HuH-7 (cell line): ENCODE measurements at regions not wholly inside any gene's neighbourhood (a gene's known extent, or its start where the extent isn't known, plus 50 kb on each side); places are given as distances from the start of the nearest gene placed in this dataset.
"Not testable (repeated sequence)": the region's sequence is repeated elsewhere in the genome, so short reads cannot be mapped to it uniquely, and the experiment has no call there.

ENCODE experiments used
- DNase-seq: peaks from one replicate; pipeline ENCODE4 v3.0.0; 2011; ENCODE audit warnings: low spot score

DNA sequence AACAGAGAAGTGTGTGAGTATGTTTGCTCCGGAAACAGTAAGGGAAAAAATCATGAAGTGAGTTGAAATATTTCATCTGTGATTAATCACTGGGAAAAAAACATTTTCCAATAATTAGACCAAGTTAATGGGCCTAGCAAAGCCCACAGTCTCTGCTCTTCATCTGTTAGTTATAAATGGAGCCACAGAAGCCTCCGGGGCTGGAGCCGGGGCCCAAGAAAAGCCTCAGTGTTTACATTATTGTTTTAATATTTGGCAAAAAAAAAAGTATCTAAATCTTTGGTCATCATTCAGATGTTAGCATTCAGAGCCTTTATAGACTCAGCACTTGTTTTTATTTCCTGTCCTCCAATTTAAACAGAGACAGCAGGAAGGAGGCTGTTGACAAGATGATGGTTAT lies 115.0 kb downstream of the UBE2U start:
- DNase-seq: no peak

DNA sequence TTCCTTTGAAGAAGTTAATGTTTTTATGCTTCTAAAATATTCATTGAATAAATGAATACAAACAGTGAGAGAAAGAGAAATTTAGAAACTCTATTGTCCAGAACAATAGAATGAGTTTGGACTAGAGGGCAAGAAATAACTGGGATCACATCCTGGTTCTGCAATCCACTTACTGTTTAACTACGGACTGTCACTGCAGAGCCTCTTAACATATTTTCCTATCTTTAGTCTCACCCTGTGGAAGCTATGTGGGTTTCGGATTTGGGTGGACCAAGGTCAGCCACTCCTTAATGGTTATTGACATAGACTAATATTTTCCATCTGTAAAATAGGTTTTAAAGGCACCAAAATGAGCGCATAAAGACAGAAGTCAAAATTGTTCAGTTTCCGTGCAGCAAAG lies 116.6 kb downstream of the UBE2U start:
- peak; percentile 13 for DNase-seq

DNA sequence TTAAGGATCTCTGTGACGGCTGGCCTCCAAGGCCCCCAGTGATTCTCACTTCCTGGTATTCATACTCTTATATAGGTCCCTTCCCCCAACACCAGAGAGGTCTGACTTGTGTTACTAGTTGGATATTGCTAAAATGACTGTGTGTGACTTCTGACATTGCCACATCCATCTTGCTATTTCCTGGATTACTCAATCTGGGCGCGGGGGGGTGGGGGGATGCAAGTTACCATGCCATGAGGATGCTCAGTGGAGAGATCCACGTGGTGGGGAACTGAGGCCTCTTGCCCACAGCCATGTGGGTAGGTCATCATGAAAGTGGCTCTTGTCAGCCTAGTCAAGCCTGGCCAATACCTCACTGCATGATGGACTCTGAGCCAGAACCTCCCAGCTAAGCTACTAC lies 117.0 kb downstream of the UBE2U start:
- DNase-seq: no peak

DNA sequence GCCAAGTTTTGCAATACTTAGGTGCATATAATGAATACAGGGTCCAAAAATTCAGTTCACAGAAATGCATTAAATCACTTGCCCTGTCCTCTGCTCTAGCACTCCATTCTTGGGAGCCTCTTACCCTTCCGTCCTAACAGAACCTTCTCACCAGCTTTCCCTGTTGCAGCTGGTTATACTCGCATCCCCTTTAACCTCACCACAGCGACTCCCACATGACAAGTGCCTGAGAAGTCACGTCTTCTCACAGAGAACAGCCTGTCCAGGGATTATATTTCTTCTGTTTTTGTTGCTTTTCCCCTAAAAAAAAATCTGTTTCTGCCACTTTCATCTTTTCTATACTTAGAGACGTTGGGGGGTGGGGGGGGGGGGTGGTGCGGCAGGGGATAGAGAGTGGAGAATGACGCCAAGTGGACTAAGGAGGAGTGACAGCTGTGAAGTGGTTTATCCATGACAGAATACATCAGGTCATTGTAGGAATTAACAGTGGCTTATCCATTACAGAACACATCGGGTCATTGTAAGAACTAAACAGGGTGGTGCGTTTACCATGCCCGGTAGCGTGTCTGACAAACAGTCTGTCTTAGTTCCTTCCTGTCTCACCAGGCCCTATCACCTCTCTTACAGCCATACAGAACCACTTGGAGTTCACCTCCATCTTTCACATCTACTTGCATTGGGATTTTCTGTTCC lies 117.6 kb downstream of the UBE2U start:
- no peak for DNase-seq

DNA sequence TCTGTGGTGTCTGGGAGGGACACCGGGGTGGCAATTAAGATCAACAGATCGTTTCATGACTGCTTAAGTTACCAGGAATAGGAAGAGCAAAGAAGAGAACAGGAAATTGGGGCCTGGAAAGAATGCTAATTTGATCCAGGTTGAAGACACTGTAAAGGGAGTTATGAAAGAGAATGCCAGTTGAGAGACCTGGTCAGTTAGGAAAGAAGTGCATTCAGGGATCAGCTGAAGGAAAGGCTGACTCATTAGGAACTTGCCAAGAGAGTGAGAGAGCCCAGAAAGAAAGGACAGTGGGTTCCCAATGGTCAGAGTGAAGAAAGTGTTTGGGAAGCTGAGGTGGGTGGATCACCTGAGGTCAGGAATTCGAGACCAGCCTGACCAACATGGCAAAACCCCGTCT lies 119.6 kb downstream of the UBE2U start:
- DNase-seq: no peak

DNA sequence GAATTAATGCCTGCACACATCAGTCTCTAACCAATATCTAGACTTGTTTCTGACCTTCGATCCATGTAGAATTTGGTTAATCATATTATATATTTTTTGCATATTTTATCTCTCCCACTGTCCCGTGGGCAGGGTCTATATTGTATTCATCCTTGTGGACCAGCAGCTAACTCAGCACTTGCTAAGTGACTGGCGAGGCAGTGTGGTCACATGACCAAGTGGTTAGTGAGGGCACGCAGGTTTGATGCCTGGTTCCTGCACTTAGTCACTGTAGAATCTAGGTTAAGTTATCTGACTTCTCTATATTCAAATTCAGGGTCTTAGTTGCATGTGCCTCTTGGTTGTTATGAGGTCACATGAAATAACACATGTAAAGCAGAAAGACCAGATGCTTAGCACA lies 120.5 kb downstream of the UBE2U start:
- DNase-seq: no peak

DNA sequence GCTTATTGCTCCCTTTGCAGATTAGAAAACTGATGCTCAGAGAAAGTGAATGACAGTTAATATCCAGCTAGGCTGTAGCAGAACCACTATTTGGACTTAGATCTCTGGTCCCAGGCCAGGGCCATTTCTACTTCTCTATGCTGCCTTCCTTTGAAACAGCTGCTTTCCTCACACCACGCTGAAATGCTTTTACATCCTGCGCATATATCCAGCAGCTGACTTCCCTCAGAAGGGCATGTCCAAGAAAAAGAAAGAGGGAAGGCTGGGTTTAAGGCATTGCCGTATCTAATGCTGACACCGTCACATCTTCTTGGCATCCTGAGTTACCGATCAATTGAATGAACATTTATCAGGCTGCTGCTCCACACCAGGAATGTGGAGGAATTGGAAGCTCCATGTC lies 122.4 kb downstream of the UBE2U start:
- DNase-seq: no peak

DNA sequence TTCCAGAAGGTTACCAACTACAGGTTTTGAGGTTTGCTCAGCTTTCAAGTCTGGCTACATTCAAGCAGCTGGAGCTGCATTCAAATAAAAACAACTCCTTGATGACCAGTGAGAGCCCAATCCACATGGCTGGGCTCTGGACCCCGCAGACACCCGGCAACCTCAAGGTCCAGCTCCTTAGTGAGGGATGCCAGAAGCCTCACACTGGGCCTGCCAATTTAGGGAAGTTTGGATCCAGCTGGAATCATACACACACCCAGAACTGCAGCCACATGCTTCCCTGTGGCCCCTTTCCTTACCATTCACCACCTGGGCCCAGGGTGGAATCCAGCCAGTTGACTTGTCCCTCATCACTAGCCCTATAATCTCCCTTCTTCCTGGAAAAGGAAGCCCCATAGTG lies 123.7 kb downstream of the UBE2U start:
- DNase-seq: no peak

DNA sequence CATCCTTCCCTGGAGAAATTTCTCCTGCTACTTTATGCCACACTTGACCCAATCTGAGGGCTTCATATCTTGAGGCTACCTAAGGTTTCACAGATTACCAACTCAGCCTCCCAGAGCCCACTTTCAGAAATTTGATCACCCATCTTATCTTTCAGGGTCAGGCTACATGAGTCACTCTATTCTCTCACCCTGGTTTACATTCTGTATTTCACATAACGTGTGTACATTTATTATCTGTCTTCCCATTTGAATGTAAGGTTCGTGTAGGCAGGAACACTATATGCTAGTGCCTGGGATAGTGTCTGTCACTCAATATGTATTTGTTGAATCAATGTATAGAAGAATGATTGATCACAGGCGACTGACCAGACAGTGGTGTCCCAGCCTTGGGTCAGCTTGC lies 124.8 kb downstream of the UBE2U start:
- DNase-seq: no peak

DNA sequence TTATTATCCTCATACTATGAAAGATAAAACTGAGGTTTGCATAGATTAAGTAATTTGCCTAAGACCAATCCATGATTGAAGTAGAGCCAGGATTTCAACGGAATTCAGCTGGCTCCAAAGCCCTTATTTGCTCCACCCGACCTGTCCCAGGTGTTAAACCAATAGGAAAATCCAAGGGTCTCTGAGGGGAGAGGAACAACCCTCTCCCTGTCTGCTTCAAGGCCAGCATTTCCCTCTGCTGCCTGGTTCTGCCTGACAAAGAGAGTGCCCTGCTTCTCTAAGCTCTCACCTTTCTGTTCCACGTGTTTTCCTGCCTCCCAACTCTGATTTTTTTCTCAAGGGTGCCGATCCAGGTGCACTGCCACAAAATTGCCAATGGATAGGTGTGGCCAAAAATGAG lies 127.4 kb downstream of the UBE2U start:
- DNase-seq: no peak

DNA sequence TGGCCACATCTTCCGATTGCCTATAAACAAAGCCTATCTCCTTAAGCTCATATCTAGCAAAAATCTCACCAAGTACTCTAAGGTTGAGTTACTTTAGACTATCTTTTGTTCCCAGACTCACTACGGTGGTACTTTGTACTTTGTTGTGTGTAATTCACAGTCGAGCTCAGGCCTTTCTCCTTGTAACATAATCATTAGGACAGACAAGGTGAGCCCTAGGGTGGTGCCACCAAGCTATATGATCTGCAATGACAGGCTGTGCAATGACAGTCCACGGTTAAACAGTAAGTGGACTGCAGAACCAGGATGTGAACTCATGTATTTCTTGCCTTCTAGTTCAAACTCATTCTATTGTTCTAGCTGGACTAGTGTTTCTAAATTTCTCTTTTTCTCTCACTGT lies 132.2 kb downstream of the UBE2U start:
- no peak for DNase-seq

DNA sequence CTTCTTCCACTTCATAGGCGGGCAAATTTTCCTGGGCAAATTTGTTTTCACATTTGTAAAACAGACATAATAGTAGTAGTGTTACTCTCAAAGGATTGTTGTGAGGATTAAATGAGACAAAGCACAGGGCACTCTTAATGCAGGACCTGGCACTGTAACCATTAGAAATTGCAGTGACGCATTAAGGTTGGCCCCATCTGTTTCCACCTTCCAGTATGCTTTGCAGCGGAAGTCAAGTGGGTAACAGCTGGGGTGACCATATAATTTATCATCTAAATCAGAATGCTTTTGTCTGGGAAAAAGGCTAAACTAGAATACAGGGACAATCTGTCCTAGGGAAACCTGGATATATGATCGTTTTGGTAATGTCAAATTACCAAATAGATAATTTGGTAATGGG lies 132.5 kb upstream of the CACHD1 start:
- no peak for DNase-seq

DNA sequence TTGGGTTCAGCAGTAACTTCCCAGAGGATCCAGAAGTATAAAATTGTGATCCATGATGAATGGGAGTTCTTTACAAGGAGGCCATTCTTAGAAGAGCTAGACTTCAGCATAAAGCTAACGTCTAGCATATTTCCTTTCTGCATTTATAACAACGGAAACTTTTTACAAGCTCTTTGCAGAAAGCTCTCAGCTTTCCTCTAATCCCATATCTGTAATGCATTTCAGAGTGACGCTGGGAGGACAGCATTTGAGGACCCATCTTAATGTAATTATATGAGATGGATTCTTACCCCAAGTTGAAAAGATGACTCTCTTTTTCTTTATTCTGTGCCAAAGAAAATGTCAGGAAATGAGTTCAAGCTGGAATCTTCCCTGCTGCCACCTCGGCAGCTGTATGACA lies 132.0 kb upstream of the CACHD1 start:
- no peak for DNase-seq

DNA sequence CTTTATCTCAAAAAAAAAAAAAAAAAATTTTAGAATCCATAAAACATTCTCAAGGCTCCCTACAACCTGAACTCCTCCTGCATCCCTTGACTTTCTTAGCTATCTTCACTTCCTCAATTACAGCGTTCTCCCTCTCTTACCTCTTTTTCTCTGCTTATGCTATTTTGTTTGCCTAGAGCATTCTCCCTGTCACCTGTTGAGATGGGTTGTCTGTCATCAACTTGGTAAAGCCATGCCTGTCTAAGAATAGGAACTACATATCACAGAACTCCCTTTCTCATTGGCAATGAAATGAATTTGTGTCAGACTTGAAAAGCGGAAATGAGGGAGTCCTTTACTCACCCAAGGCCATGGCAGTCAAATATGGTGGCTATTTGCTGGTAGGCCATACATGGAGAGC lies 129.6 kb upstream of the CACHD1 start:
- no peak for DNase-seq

DNA sequence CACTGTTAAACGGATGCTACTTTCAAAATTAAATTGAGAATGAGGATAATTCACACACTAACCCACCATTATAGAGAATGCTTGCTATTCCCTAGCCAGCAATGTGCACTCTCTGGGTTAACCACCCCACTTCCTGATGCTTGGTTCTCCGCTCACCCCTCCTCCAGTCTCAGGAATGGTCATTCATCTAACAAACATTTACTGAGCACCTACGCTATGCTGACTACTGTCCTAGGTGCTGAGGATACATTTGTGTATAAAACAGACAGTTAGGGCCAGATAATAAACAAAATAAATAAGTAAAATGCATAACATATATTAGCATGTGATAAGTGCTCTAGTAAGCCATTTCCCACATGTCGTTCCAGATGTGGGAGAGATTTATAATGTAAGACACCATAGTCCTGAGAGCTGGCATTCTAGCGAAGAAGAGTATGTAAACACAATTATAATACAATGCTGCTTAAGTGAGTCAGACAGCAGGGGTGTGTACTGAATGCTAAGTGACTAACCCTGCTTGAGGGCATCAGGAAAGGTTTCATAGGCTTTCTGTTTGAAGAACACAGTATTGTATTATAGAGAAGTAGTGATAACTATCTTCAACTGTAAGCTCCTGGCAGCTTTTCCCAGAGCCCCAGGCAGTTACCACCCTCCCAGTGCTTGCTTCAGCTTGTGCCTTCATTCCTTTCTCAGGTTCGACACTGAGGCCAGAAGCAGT lies 126.7 kb upstream of the CACHD1 start:
- DNase-seq: no peak

DNA sequence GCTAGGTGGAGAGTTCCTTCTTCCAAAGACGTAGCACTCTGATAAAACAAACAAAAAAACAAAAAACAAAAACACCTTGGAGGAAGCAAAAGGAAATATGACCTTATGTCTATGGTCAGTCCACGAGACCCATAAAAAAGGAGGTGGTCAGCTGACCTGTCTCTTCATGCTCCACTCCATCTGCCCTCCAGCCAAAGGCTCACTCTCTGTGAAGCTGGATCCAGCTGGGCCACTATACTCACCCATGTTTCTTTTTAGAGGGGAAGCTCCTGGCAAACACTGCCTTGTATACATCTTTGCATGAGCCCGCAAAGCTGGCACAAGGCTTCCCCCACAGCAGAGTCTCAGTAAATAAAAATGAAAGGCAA lies 126.1 kb upstream of the CACHD1 start:
- no peak for DNase-seq

DNA sequence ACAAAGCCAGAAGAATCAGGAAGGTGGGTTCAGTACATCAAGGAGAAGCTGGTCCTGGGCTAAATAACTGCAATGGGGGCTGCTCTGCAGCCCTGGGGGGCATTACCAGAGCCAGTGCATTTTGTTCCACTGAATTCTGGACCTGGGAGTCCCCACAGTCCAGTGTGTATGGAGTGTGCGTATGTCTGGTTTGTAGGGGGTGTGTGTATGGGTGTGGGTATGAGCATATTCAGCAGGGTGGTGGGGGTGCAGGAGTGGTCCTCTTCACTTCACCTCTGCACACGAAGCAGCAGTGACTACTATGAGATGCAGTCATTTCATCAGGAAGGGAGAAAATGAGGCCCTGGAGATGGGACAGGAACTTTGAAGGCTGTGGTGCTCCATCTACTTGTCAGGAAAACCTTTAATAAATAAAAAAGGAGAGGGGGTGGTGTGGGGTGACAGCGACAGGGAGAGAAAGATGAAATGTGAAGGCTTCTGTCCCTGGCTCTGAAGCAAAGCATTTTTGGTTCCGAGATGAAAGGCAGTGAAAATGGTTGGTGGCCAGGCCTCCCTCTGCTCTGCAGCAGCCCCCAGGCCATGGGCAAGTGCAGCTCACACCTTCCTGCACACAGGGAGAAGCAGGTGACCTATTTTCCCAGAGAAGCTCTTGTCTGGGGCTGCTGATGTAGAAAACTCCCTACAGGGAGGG lies 121.5 kb upstream of the CACHD1 start:
- no peak for DNase-seq

DNA sequence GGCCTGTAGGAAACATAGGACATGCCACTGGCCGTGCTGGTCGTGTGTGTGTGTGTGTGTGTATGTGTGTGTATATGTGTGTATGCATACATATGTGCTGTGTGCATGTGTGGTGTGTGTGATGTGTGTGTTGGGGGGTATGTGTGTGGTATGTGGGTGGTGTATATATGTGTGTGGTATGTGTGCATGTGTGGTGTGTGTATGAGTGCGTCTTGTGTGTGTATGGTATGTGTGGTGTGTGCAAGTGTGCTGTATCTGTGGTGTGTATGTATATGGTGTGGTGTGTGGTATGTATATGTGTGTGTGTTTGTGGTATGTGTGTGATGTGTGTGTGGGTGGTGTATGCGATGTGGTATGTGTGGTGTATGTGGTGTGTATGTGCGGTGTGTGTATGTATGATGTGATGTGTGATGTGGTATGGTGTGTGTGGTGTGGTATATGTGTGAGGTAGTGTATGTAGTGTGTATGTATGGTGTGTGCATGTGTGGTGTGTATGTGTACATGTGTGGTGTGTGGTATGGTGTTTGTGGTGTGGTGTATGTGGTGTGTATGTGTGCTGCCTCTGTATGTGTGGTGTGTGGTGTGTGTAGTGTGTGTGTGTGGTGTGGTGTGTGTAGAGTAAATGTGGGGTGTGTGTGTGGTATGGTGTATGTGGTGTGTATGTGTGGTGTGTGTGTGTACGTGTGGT lies 120.8 kb upstream of the CACHD1 start:
- DNase-seq: no peak

DNA sequence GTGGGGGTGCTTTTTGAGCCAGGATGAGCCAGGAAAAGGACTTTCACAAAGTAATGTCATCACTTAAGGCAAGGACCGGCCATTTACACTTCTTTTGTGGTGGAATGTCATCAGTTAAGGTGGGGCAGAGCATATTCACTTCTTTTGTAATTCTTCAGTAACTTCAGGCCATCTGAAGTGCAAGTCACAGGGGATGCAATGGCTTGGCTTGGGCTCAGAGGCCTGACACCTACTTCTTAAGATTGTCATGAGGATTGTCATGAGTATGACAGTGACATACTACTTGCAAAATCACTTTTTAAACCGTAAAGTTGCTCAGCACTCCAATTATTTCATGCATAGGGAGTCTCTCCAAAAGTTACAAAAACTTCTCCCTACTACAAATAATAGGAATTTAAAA lies 114.4 kb upstream of the CACHD1 start:
- DNase-seq: not testable (repeated sequence)

DNA sequence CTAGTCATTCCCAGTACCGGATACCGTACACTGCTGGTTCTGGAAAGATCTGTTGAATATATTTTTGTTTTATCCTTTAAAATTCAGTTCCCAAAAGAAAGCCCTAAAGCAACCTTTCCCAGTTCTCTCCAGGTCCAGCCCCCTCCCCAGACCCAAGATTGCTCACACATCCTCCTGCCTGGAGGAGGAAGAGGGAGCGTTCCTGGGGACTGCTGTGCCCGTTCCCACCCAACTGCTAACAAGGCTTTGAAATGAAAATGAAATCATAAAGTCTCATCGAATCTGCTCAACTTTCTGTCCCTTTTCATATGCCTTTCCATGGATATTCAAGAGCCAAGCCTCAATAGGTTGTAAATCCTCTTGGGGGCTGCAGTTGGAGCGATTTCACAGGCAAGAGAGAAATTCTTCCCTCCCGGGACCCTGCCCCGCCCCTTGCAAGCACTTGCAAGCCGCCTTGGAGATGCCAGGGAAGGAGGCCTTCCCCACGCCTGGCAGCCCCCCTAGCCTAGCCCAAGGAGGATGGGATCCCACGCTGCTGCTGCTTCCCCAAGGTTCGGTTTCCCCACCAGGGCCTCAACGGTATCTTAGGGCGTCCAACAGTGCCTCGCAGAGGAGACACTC lies 113.2 kb upstream of the CACHD1 start:
- DNase-seq: no peak

DNA sequence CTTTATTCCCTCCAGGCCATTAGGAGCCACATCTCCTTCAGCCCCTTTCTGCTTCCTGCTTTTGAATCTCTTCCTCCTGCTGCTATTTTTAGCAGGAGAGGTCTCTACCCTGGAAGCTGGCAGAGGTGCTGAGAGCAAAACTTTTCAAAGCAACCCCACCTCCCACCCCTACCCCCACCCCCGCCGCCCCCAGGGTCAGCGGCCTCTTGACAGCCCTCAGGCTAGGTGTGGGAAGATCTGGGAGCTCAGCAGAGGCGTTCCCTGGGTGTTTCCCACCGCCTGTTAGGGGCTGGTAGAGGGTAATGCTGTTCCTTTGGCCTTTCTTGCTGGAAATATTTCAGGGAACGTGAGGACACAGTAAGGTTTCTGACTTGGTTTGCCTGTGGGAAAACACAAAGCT lies 112.5 kb upstream of the CACHD1 start:
- DNase-seq: no peak

DNA sequence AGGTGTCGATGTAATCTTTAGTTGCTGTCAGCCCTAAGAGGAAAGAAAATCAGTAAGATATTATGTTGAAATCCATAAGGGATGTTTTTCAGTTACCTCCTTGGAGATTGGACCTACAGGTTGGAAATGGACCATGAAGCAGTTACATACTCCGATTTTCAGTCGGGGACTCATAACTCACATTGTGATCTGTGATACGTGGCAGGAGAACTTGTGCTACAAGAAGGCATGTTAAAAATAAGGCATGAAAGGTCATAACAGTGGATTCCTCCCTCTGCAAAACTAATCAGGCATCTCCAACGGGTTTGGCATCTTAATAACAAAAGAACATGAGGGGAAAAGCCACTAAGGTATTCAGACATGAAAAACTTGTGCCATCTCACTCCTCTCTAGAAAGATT lies 111.2 kb upstream of the CACHD1 start:
- DNase-seq: no peak

DNA sequence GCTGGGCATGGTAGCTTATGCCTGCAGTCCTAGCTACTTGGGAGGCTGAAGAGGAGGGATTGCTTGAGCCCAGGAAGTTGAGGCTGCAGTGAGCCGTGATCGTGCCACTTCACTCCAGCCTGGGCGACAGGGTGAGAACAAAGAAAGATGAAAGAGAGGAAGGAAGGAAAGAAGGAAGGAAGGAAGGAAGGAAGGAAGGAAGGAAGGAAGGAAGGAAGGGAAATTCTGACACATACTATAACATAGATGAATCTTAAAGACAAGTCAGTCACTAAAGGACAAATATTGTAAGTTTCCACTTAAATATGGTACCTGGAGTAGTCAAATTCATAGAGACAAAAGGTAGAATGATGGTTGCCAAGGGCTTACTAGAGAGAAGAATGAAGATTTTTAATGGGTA lies 108.0 kb upstream of the CACHD1 start:
- no peak for DNase-seq
